Embryonic facial prominence (tissue), 1 donor: ENCODE measurements at regions not wholly inside any gene's neighbourhood (a gene's known extent, or its start where the extent isn't known, plus 50 kb on each side); places are given as distances from the start of the nearest gene placed in this dataset.

Experiments
- DNase-seq: peaks from one replicate; pipeline ENCODE4 v3.0.0-alpha.2; 2016; ENCODE audit errors: extremely low spot score

DNA sequence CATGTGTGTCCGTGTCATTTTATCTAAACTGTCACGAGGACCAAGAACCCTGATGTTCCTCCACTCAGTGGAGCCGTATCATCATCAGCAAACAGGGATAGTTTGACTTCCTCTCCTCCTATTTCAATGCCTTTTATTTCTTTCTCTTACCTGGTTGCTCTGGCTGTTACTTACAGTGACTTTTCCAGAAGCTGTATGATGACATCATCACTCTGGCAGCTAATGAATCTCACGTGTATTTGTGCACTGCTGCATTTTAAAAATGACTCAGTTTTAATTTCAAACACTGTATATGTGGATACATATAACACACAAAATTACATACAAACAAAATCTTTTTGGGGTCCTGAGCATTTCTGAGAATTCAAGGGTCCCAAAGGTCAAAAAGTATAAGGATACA is 481.4 kb downstream of the CDH2 start:
- no peak for DNase-seq

DNA sequence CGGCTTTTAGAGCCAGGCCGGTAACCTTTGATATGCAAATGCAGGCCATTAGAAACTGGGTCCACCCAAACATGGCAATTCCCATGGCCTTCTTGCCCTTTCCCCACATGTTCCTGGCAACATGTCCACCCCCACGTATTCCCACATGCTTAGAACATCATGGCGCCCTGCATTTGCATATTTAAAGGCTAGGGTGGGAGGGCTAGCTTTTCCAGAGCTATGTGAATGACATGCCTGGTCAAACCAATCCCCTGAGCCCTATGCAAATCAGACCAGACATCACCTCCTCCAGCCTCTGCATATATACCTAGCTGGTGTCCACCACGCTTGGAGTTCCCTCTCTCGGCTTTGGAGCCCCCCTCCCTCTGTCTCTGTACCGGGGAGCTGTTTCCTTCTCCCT is 481.9 kb downstream of the CDH2 start:
- DNase-seq: no peak

DNA sequence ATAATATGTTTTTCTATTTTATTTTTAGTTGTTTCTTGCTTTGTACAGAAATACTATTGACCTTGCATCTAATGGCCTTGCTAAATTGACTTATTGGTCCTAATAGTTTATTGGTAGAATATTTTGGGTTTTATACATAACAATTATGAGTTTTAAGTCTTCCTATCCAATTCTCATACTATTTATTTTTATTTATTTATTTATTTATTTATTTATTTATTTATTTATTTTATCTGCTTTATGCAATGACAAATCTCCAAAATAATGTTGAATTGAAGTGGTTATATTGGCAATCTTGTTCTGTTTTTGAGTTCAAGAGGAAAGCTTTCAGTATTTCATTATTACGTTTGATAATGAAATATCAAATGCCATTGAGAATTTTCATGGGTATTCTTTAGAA is 488.3 kb downstream of the CDH2 start:
- no peak for DNase-seq

DNA sequence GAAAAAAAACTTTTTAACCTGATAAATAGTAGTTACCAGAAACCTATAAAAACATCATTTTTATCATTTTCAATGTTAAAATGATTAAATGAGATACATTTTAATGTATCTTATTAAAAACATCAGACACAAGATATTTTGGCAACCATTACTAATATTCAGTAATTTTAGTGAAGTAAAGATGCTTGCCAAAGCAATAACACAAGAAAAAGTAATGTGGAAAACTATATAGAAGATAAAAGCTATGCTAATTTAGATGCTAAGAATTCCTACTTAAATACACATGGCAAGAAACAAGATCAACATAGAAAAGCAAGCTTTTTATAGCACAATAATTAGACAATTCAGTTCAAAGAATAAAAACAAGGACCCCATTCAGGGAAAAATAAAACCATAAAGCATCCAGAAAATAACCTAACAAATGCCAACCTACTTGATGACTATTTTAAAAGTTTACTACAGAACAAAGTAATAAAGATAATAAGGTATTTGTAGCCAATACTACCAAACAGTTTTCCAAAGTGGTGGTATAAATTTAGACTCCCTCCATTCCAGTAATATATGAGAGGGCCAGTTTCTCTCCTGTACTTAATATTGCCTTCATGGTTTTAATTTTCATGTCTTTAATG is 489.5 kb downstream of the CDH2 start:
- no peak for DNase-seq

DNA sequence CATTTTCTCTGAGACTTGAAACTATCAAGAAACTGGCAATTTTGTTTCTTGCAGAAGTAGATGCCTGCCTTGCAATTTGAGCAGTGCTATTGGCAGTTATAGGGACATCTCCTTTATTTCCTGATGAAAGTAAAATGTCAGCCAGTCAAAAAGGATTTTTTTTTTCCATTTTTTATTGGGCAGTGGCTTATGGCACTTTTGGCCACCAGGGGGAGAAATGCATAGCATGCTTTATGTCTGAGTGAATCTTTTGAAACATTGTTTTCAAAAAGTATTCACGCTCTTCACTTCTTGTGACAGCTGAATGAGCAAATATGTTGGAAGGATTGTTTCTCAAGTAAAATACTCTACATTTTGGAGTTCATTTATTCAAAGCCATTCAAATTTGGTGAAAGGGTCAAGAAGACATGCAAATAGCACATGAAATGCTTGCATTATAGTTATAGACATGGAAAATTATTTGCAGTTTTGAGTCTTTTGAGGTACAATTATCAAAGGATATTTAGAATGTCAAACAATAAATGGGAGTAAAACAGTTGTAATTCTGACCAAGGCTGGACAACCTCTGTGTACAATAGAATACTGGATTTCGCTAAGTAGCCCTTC is 491.0 kb downstream of the CDH2 start:
- DNase-seq: peak; percentile 16

DNA sequence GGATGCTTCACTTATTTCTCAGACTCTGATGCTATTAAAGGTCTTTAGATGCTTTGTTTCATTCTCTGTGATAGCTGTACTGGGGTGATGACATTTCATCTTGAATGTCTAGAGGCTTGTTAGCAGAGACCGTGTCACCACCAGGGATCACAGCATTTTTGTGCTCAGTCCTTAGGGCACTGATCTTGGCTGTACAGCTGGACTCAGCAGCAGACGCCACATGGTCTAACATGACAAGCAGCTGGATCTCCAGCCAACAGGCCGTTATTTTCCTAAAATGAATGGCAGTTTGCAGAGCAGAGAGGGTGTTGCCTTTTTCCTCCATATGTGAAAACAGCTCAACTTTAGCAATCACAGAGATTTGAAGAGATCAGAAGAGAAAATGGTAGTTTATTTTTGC is 491.8 kb downstream of the CDH2 start:
- no peak for DNase-seq

DNA sequence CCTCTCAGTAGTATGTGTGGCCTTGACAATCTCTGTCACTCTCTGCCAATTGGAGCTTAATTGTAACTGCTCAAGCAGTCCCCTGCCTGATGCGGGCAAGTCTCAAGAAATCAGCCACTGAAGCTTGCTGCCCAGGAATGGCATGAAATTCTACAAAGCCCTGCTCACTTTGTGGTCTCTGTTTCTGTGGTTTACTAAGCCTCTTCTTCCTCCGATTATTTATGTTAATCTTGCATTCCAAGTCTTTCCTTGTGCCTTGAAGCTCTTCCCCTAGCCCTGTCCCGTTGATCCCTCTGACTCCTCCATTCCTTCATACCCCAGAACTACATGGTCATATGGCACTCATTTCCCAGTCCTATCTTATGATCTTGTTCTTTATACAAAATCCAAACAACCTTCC is 489.3 kb upstream of the CHST9 start:
- DNase-seq: no peak

DNA sequence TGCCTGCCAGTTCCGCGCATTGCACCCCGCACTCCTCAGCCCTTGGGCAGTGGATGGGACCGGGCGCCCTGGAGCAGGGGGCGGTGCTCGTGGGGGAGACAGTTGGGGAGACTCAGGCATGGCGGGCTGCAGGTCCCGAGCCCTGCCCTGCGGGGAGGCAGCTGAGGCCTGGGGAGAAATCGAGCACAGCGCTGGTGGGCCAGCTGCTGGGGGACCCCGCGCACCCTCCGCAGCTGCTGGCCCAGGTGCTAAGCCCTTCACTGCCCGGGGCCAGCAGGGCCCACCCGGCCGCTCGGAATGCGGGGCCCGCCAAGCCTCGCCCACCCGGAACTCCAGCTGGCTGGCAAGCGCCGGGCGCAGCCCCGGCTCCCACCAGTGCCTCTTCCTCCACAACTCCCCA is 488.8 kb upstream of the CHST9 start:
- DNase-seq: no peak

DNA sequence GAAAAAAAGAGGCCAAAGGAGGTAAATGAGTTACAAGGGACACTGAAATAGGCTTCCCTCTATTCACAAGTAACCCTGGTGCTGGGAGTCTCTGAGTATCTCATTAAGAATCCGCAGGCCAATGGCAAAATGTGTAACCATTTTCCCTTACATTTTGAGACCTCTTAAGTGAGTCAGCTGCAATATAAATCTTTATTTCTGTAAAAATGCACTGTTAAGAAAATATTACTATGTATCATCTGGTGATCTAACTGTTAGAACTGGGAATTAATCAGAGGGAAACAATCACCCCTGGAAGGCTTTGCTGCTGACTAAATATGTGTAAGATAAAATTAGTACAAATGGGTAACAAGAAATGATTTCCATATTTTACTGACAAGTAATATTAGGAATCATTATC is 483.1 kb upstream of the CHST9 start:
- DNase-seq: no peak

DNA sequence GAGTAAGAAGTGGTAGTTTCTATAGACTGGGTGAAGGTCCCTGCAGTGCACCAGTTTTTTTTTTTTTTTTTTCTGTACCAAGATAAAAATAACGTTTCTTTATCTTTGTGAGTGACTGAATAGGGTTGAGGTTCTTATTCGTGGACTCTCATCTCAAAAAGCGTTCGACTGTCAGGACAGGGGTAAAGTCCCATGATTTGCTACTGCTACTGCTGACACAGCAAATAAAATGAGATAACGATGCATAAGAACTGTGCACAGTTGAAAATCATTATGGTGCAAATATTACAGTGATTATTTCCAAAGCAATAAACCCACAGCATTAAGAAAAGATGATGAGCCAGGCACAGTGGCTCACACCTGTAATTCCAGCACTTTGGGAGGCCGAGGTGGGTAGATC is 482.0 kb upstream of the CHST9 start:
- no peak for DNase-seq

DNA sequence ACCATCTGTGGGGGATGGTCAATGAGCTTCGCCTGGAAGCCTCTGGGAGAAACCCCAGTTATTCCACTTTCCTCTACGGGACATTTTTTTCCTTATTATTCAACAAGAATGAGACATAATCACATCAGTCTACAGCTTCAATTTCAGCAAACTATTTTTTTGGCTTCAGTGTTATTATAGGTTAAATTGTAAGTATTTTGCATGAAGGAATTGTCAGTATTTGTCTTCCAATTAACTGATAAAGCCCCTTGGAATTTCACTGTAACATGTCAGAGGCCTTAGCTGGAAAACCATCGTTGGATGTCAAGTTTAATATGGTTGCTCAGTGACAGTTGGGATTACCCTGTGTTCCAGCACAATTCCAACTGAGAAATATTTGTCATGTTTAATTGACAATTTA is 480.9 kb upstream of the CHST9 start:
- DNase-seq: no peak

DNA sequence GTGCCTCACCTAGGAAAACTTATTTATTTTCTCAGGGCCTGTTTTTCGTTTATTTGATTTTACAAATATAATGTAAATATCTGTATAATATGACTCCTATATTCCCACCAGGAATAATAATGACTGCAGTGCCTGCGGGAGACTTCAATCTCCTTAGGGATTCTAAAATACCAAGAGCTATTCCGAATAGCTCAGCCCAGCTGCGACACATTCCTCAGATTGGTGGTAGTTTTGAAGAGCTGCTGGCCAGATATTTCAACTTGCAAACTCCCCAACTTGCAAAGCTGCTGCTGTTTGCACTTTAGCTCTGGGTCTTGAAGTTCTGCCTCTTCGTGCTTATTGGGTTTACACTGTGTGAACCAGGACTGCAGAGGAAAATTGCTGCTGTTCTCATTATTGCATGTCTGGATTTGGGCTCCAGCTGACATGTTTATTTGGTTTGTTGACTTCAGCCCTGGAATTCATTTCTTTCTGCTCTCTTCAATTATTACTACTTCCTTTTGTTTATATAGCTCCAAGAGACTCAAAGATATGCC is 480.2 kb upstream of the CHST9 start:
- DNase-seq: no peak

DNA sequence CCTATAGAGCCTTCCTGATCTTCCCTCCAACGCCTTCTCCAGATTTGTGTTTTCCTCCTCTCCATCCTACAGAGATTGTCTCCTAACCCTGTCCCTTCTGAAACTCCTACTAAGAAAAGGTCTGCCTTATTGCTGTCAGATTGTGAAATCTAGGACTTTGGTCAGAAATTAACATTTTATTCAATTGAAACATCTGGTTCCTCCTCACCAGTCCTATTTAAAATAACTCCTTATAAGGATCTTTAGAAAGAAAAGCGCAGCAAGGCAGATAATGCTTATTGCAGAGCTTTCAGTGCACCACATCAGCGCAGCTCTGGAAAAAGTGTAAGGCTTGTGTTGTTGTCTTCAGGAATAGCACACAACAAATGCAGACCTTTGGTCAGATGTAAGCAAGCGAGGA is 477.8 kb upstream of the CHST9 start:
- DNase-seq: no peak

DNA sequence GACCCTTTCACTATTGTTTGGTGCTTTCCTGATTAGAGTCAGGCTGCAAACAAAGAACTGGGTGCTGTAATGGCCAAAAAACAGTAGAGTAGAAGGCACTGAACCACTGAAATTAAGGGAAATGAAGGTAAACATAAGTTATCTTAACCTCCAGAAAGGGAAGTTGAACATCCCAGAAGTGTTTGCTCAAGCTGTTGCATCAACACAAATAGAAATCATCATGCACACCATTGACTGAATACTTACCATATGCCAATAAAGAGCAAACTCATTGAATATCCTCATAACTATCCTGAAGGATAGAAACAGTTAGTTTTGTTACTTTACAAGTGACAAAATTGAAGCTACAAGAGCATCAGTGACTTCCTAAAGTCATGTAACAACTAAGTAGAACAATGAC is 477.4 kb upstream of the CHST9 start:
- no peak for DNase-seq

DNA sequence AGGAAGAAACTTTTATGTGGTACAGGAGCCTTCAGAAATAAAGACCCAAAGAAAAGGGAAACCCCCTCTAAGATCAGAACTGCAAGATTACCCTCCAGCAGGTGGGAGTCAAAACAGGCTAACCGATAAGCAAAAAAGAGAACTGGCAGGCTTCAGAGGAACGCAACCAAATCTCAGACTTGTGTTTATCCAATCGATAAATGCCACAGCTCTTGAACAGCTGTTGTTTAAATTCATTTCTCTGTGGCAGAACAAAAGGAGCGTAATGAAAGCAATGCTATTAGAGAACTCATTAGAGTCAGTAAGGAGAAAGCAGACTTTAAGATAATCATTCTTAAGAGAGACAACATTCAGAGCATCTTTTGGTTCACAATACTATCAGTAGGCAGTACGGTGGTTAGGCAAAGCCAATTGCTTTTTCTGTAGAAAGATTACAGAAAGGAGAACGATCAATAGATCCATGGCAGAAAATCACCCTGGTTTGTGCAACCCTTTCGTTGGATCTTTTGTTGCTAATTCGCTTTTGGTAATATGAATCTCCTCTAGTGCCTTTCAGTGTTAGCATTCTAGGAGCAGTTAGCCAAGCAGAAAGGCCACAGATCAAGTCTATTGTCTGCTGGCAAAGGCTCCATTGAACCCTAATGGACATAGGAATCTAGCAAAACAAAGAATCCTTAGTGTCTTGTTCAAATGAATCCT is 476.4 kb upstream of the CHST9 start:
- DNase-seq: no peak

DNA sequence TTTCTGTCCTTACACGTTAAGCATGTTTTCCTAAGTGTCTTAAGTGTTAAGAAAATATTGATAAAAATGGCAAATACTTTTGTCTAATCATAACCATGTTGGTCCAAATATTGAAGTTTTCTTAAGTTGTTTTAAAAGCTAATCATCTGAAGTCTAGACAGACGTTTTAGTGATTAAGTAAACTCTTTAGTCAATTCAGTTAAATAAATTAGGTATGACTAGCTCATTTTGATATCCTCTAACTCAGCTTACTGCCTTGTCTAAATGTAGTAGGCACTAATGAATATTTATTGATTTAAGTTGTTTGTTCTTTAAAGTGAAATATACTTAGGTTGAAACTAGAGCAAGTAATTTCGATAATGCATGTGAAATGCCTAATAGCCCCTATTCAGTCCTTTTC is 471.8 kb upstream of the CHST9 start:
- no peak for DNase-seq

DNA sequence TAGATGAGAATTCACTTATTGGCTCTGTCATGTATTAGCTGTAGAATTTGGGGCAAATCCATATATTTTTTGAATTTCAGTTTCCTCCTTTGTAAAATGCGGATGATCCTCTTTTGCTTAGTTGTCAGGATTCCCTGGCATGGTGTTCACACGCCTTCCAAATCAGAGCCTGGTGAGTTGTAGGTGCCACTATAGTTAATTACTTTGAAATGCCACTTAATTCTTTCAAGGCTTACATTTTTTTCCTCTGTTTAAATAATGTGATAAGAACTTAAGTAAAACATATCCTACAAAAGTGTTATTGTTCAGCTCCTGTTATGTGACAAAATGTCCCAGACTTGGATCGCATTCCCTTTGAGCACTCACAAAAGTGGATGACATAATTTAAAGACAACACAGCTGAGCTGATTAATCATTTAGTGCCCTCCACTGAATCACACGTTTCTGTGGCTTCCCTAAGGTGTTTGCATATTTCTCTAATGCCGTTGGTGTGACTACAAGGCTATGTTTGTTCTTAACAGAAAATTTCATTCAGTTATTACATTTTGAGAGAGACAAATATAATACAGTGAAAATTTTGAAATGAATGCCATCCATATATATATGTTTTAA is 471.2 kb upstream of the CHST9 start:
- no peak for DNase-seq

DNA sequence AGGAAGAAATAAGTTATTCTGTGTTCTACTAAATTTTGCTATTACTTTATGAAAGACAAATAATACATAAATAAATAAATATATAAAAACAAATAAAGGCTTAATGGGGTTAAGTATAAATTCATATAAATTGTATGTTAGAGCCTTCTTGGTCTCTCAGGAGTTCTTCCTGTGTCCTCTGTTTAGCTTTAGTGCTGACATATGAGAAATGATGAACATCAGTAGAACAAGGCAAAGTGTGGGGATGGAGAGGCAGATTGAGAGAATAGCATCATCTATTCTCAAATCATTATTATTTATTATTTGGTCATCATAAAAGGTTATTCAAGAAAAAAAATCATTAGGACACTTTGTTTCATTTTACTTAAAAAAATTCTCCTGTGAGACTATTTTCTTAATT is 468.1 kb upstream of the CHST9 start:
- no peak for DNase-seq

DNA sequence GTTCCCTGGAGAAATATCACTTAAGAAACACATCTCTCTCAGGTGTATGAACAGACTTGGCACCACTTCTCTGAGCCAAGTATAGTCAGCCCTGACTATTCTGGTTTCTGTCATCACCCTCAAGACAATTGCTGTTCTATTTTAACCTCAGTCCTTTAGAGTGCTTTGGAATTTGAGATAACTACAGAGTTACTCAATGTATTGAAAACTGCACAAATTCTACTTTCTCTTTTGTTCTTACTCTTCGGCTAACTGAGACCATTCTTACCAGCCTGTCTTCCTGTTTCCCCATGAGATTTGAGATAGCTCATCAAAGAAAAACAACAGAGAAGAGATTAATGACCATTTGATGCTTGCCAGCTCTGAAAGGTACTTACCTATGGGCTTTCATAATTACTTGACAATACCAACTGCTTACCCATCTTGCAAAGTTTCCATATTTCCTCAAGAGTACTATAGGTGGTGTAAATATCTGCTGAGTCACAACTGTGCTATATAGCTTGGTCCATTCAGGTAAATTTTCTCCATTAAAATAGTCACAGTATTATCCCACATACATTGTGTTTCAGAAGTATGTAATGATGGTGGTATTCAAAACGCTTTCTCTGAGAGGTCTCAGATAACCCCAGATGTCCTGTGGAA is 467.5 kb upstream of the CHST9 start:
- DNase-seq: no peak

DNA sequence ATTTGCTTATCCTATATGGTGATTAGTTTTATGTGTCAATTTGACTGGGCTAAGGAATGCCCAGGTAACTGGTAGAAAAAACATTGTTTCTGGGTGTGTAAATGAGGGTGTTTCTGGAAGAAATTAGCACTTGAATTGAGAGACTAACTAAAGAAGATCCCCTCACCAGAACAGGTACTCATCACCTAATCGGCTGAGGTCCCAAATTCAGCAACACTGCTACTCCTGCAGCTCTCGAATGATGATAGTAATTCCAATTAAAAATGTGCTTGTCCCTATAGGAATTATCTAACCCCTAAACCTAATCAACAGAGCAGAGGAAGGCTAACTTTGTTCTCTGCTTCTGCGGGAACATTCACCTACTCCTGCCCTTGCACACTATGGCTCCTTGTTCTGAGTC is 464.5 kb upstream of the CHST9 start:
- DNase-seq: no peak

DNA sequence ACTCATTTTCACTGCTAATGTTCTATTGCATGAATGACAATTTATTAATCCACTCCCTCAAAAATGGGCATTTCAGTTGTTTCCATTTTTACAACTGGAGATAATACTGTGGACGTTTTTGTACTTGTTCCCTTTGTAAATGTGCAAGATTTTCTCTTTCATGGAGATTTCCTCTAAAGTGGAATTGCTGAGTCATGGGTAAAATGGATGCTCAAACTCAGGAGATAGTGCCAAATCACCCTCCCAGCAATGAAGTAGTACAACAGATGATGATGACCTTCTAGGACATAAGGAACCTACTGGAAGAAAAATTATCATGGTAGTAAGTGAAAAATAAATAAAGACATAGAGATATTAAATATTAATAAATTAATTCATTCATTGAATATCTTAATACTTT is 460.8 kb upstream of the CHST9 start:
- no peak for DNase-seq

DNA sequence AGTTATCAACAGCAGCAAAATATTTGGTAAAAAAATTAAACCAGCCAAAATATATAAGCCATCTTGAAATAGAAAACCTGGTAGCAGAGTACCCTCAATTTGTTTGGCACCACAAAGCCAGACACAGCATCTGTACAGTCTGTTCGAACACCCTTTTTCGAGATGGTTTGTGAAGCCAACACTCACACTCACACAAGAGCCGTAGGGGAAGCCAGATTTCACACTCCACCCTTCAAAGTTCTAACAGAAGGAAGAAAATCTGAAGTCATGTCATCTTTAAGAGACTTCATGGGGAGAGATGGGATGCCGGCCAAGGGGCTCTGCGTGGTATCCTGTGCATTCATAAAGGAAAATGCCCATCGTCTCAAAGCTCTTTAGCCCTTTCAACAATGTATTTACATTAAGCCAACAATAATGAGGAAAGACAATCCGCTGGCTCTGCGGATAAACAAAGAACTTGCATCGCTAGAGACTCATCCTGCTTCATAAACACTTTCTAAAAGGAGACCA is 451.5 kb upstream of the CHST9 start:
- DNase-seq: no peak
